CD4-positive, alpha-beta T cell treated with Interleukin-6 at 100 ng/mL for 8 hours (primary cell): ENCODE measurements at regions not wholly inside any gene's neighbourhood (a gene's known extent, or its start where the extent isn't known, plus 50 kb on each side); places are given as distances from the start of the nearest gene placed in this dataset.

Source experiments
- DNase-seq: peaks from one replicate; pipeline ENCODE4 v3.0.0-alpha.2; 2020; ENCODE audit warnings: mixed read lengths, low spot score

DNA sequence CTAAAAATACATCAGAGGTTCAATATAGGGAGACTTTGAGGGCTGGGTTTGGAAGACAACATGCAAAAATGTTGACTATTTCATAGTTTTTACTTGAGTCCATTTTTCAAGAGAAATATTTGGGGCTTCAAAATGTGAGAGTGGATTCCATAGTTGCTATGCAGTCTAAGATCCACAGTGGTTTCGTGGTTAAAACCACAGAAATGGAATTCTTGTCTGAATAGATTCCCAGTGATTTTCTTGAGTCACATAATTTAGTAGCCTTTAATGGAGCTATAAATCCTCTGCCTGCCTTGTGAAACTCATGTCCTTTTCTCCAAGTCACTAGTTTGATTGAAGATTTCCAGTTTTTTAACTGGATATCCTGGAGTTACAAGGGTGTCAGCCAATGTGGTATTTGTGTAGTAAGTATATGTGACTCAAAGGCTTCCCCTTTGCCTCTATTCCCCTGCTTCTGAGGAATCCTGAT lies 94.7 kb upstream of the RBMS3 start:
- no peak for DNase-seq

DNA sequence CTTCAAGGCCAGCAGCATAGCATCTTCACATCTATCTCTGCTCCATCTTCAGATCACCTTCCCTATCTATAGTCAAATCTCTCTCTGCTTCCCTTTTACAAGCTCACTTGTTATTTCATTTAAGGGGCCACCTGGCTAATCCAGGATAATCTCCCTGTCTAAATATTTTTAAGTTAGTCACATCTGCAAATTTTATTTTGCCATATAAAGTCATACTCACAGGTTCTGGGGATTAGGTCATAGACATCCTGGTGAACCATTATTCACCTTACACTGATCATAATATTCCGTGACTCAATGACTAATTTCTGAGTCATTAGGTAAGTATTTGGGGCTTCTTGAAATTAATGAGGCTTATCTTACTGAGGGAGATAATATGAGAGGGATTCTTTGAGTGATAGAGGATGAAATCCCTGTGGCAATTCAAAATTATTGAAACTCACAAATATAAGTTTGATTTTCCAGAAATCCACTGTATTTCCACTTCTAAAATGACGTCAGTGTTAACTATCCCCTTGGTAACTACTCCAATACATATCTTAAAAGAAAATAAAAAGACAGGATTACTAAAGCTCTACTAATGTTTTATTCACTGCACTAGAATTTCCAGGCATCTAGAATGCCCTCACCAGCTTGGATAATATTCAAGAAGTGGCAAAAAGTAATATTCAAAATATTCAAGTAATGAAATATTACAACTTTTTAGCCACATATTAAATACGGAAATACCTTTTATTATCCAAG lies 93.7 kb upstream of the RBMS3 start:
- no peak for DNase-seq

- no peak for DNase-seq
Observed at GRCh38 chr3:29189328-29189727, 91.5 kb upstream of the RBMS3 start.

- no peak for DNase-seq
Observed at GRCh38 chr3:29194139-29194538, 86.7 kb upstream of the RBMS3 start.

GRCh38 chr3:29195056-29195455 lies 85.8 kb upstream of the RBMS3 start:
- DNase-seq, result no peak

GRCh38 chr3:29201604-29202003 lies 79.3 kb upstream of the RBMS3 start:
- no peak for DNase-seq

DNA sequence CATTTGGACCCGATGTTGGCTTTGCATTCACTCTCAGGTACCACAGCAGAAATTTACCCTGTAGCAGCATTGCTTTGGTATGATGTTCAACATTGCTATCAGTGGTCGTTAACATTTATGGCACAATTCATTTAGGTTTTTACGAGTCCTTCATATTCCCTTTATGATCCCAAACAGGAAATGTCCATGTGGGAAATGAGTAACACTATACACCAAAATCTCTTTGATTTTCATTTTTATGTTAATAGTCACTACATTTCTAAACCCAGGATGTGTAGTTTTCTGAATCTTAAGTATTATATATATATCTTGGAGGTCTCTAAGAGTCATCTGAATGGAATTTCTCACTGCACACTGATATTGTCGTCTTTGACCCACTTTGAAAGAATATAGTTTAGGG lies 78.5 kb upstream of the RBMS3 start:
- no peak for DNase-seq

- DNase-seq, result no peak
Observed at GRCh38 chr3:29203851-29204250, 77.0 kb upstream of the RBMS3 start.

DNA sequence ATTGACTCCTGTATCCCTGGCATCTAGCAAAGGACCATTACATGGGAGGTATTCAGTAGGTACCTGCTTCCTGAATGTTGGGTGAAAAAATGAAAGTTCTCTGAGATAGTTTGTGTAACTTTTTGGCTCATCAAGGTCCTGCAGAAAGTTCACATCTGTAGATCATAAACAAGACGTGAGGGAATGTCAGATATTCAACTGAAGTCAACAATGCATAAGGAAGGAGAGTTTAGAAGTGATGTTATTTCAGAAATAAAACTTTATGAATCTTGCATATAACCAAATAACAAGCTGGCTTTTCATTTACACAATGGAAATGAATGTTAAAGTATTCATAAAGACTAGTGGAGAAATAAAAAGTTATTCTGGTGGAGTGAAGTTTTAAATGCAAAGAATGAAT lies 73.4 kb upstream of the RBMS3 start:
- DNase-seq, result no peak

DNA sequence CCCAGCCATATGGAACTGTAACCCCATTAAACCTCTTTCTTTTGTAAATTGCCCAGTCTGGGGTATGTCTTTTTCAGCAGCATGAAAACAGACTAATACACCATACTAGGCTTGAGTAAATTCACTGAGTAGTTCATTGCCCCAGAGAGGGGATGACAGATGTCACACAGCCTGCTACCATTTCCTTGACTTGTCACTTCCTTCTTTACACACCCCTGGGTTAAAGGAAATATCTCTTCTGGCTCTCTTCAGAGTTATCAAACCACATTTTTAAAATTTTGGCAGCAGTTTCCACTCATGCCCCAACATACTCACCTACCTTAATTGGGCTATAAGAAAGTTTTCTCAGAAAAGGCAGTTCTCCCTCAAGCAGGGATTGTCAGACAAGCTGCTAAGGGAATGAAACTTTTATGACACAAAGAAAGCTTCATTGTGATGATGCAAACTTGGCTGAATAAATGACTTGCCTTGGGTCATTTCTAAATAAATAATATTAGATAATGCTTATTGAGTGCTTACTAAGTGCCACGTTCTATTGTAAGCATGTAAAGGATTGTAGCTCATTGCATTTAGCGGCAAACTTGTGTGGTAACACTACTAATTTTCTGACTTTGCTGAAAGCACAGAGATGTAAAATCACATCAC lies 68.0 kb upstream of the RBMS3 start:
- DNase-seq, result no peak

- no peak for DNase-seq
Observed at GRCh38 chr3:29214009-29214658, 66.7 kb upstream of the RBMS3 start.

- no peak for DNase-seq
Observed at GRCh38 chr3:29215948-29216347, 64.9 kb upstream of the RBMS3 start.

GRCh38 chr3:29226706-29227105 lies 54.2 kb upstream of the RBMS3 start:
- no peak for DNase-seq

DNA sequence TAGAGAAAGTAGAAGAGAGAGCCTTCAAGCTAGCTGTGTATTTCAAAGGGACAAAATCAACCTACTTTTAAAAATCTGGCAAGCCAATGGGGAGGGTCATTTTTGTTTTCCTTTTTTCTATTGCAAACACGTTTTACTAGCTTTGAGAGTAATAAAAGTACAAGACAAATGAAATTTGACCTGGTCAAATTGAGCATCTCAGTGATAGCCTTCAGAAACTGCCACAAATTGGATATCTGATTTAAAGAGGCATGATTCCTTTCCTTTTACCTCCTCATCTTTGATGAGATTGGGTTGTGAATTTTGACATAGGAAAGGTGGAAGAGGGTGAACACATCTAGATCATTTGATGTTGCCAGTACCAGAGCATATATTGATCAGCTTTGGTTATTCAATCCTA lies 53.6 kb upstream of the RBMS3 start:
- no peak for DNase-seq
